Smooth muscle cell (in vitro differentiated cells): ENCODE measurements at regions not wholly inside any gene's neighbourhood (a gene's known extent, or its start where the extent isn't known, plus 50 kb on each side); places are given as distances from the start of the nearest gene placed in this dataset.

Source experiments
- DNase-seq: peaks from one replicate; lab custom pipeline; 2025; ENCODE audit not compliant: unreplicated experiment; lab: John Stamatoyannopoulos, UW
- H2AFZ ChIP-seq: fragments of 200-600 bp; sonication (generic); 2 replicates; pipeline ENCODE4 v1.6.0; 2016; ENCODE audit warnings: antibody characterized with exemption, low read depth, mild to moderate bottlenecking
- H3F3A ChIP-seq: fragments of 200-600 bp; sonication (generic); 2 replicates; pipeline ENCODE4 v1.6.0; 2017; ENCODE audit warnings: antibody characterized with exemption, low read depth
- H3K27ac ChIP-seq: fragments of 200-600 bp; sonication (generic); 2 replicates; pipeline ENCODE4 v1.5.1; 2016; ENCODE audit warnings: low read depth, mild to moderate bottlenecking
- H3K27me3 ChIP-seq: fragments of 200-600 bp; sonication (generic); 2 replicates; pipeline ENCODE4 v1.6.1; 2016; ENCODE audit warnings: low read depth, mild to moderate bottlenecking
- H3K36me3 ChIP-seq: fragments of 200-600 bp; sonication (generic); 2 replicates; pipeline ENCODE4 v1.5.1; 2016; ENCODE audit warnings: low read depth
- H3K4me1 ChIP-seq: fragments of 200-600 bp; sonication (generic); 2 replicates; pipeline ENCODE4 v1.5.1; 2016; ENCODE audit warnings: low read depth
- H3K4me2 ChIP-seq: fragments of 200-600 bp; sonication (generic); 2 replicates; pipeline ENCODE4 v1.6.0; 2016; ENCODE audit warnings: mild to moderate bottlenecking
- H3K4me3 ChIP-seq: fragments of 200-600 bp; sonication (generic); 2 replicates; pipeline ENCODE4 v1.5.1; 2016; ENCODE audit warnings: mild to moderate bottlenecking
- H3K79me2 ChIP-seq: fragments of 200-600 bp; sonication (generic); 2 replicates; pipeline ENCODE4 v1.6.0; 2016; ENCODE audit warnings: low read depth, mild to moderate bottlenecking
- H3K9ac ChIP-seq: fragments of 200-600 bp; sonication (generic); 2 replicates; pipeline ENCODE4 v1.6.0; 2016; ENCODE audit warnings: low read depth
- H3K9me3 ChIP-seq: fragments of 200-600 bp; sonication (generic); replicated peaks from 2 replicates; pipeline ENCODE4 v1.5.1; 2016; ENCODE audit warnings: low read depth
- H4K20me1 ChIP-seq: fragments of 200-600 bp; sonication (generic); 2 replicates; pipeline ENCODE4 v1.6.0; 2016; ENCODE audit warnings: low read depth
- WGBS: methylation state at CpG from one replicate; pipeline ENCODE4 v1.1.7; 2016; ENCODE audit warnings: low lambda C conversion rate; 5-methylcytosine and 5-hydroxymethylcytosine counted together
- TF ChIP-seq, protein P1 (sequence below): fragments of 200-600 bp; sonication (generic); IDR thresholded peaks from 2 replicates; pipeline ENCODE4 v1.5.1; 2017; ENCODE audit warnings: borderline replicate concordance, mild to moderate bottlenecking, antibody characterized with exemption; ENCODE audit not compliant: insufficient read depth, poor library complexity, severe bottlenecking

DNA sequence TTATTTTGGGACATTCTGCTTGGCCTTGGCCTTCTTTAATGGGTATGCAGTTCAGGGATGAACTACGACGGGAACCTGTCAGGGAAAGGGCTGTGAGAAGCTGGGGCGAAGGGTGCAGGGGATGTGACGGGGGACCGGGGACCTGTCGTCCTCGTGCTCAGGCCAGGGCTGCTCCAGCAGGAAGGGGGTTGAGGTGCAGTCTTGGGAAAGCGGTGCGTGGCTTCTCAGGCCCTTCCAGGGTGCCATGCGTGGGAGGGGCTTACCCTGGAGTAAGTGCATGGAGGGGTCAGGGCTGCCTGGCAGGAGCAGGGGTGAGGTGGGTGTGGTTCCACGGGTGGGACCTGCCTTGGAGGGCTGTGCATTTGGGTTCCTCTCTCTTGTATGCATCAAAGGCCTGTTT, 100.8 kb downstream of the TEX29 start:
- Histone ChIP-seq H3K27me3 (peaks cover 6% of the 10 kb centered on the region), H4K20me1 (no peaks in the 10 kb centered on the region), H3K4me2 (no peak overlapping the region), H3K4me1 (peaks cover under 1% of the 10 kb centered on the region), H3K79me2 (no peaks in the 10 kb centered on the region), H3K36me3 (no peaks in the 10 kb centered on the region), H3K9ac (no peak overlapping the region), H2AFZ (no peak overlapping the region), H3K27ac (no peak overlapping the region), H3F3A (no peaks in the 10 kb centered on the region), H3K9me3 (no peaks in the 10 kb centered on the region), H3K4me3 (no peak overlapping the region)
- TF ChIP-seq, protein P1, sequence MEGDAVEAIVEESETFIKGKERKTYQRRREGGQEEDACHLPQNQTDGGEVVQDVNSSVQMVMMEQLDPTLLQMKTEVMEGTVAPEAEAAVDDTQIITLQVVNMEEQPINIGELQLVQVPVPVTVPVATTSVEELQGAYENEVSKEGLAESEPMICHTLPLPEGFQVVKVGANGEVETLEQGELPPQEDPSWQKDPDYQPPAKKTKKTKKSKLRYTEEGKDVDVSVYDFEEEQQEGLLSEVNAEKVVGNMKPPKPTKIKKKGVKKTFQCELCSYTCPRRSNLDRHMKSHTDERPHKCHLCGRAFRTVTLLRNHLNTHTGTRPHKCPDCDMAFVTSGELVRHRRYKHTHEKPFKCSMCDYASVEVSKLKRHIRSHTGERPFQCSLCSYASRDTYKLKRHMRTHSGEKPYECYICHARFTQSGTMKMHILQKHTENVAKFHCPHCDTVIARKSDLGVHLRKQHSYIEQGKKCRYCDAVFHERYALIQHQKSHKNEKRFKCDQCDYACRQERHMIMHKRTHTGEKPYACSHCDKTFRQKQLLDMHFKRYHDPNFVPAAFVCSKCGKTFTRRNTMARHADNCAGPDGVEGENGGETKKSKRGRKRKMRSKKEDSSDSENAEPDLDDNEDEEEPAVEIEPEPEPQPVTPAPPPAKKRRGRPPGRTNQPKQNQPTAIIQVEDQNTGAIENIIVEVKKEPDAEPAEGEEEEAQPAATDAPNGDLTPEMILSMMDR, result no peak
- 89% methylated on average over 11 of the region's 11 CpGs for WGBS
- no peak for DNase-seq

DNA sequence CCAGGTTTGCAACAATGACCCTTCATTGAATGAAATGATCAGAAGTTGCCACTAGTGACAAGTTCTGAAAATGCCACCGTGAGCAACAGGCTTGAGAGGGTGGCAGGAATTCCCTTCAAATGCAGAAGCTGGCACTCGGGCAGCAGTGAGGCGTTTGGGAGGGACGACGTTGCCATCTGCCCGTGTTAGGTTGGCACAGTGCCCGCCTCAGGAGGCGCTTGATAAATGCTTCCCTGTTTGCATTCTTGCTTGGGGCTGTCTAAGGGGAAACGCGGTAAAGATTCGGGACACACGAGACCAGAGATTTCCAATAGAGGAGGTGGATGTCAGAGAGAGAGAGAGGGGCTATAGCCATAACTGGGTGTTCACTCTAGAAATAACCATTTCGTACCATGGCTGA, 101.9 kb downstream of the TEX29 start:
- no peaks in the 10 kb centered on the region for H3K9me3 ChIP-seq
- H3K9ac ChIP-seq, result no peak overlapping the region
- no peaks in the 10 kb centered on the region for H3K79me2 ChIP-seq
- H3K27me3 ChIP-seq, result peaks cover 16% of the 10 kb centered on the region
- no peak overlapping the region for H3K4me2 ChIP-seq
- H3K4me1 ChIP-seq, result no peaks in the 10 kb centered on the region
- WGBS, result 82% methylated on average over 13 of the region's 13 CpGs
- TF ChIP-seq, protein P1, result no peak
- H4K20me1 ChIP-seq, result no peaks in the 10 kb centered on the region
- H3K36me3 ChIP-seq, result no peaks in the 10 kb centered on the region
- no peaks in the 10 kb centered on the region for H3F3A ChIP-seq
- H2AFZ ChIP-seq, result no peak overlapping the region
- H3K27ac ChIP-seq, result no peak overlapping the region
- DNase-seq, result no peak
- H3K4me3 ChIP-seq, result no peak overlapping the region

DNA sequence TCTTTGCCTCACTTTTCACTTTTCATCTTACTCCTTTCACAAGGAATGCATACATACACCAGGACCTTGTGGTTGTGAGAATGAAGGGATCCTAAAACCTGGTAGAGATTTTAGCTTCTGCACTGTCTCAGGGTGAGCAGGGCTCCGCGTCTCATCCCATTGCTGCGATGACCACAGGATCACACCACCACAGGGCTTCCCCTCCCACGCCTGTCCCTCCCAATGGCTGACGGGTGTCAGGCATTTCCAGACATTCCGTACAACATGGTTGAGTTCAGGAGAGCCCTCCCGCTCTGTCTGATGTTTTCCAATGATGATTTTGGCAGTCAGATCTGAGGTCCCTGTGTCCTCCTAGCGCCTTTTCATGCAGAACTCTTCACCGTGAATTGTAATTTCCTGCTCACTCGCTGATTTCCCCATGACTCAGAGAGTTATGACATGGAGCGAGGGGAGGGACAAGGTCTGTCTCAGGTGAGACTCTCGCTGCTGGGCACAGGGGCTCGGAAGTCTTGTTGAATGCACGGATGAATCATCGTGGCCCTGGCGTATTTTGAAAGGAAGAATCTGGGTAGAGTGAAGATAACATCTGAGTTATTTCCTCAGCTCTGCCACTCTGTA, 102.8 kb downstream of the TEX29 start:
- DNase-seq, result no peak
- no peaks in the 10 kb centered on the region for H3F3A ChIP-seq
- no peaks in the 10 kb centered on the region for H3K79me2 ChIP-seq
- WGBS, result 71% methylated on average over 16 of the region's 16 CpGs
- no peak overlapping the region for H2AFZ ChIP-seq
- H3K27me3 ChIP-seq, result peaks cover 10% of the 10 kb centered on the region
- no peak overlapping the region for H3K4me3 ChIP-seq
- no peaks in the 10 kb centered on the region for H3K9me3 ChIP-seq
- H3K9ac ChIP-seq, result no peak overlapping the region
- no peaks in the 10 kb centered on the region for H3K4me1 ChIP-seq
- TF ChIP-seq, protein P1, result no peak
- no peaks in the 10 kb centered on the region for H3K36me3 ChIP-seq
- no peak overlapping the region for H3K27ac ChIP-seq
- H4K20me1 ChIP-seq, result no peaks in the 10 kb centered on the region
- H3K4me2 ChIP-seq, result no peak overlapping the region

DNA sequence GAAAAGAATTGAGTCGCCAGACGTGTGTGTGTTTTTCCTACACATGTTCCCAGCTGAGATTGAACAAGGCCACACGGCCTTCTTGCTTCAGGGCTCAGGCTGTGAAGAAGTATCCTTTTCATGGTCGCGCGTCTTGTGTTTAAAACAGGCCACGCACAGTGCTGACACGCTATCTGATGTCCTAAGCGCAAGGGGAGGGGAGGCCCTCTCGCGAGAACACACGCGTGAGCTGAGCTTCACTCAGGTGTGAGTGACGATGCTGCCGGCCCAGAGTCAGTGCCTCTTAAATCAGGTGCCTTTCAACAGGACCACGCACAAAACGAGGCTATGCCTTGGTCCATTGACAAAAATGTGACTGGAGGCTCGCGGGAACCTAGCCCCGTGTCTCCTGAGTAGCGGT, 103.7 kb downstream of the TEX29 start:
- TF ChIP-seq, protein P1, result no peak
- H3K4me2 ChIP-seq, result no peak overlapping the region
- H3K79me2 ChIP-seq, result no peaks in the 10 kb centered on the region
- no peaks in the 10 kb centered on the region for H3K4me1 ChIP-seq
- no peak overlapping the region for H3K27ac ChIP-seq
- no peaks in the 10 kb centered on the region for H3F3A ChIP-seq
- peaks cover 10% of the 10 kb centered on the region for H3K27me3 ChIP-seq
- H3K36me3 ChIP-seq, result no peaks in the 10 kb centered on the region
- H2AFZ ChIP-seq, result no peak overlapping the region
- DNase-seq, result no peak
- H3K4me3 ChIP-seq, result no peak overlapping the region
- H3K9ac ChIP-seq, result no peak overlapping the region
- H3K9me3 ChIP-seq, result no peaks in the 10 kb centered on the region
- H4K20me1 ChIP-seq, result no peaks in the 10 kb centered on the region
- 91% methylated on average over 21 of the region's 21 CpGs for WGBS
